Neural cell (in vitro differentiated cells): ENCODE measurements at regions not wholly inside any gene's neighbourhood (a gene's known extent, or its start where the extent isn't known, plus 50 kb on each side); places are given as distances from the start of the nearest gene placed in this dataset.

ENCODE experiments used
- EP300 ChIP-seq: fragments of 450-650 bp; conservative IDR thresholded peaks from 2 replicates; pipeline ENCODE4 v1.6.1; 2014; ENCODE audit warnings: antibody characterized with exemption, mild to moderate bottlenecking, moderate library complexity; ENCODE audit not compliant: poor library complexity, severe bottlenecking
- EZH2 ChIP-seq: fragments of 200-600, 300-800 bp; shearing (Covaris generic), sonication (generic); IDR thresholded peaks from 2 replicates; pipeline ENCODE4 v1.6.1; 2014; ENCODE audit warnings: antibody characterized with exemption, low read length, borderline replicate concordance, mild to moderate bottlenecking; ENCODE audit not compliant: insufficient read depth, poor library complexity, severe bottlenecking
- POLR2AphosphoS5 ChIP-seq: IDR thresholded peaks from 2 replicates; pipeline ENCODE4 v1.6.1; 2012
- RAD21 ChIP-seq: fragments of 450-650 bp; conservative IDR thresholded peaks from 2 replicates; pipeline ENCODE4 v1.6.1; 2014; ENCODE audit warnings: antibody characterized with exemption, mild to moderate bottlenecking, moderate library complexity
- SMC3 ChIP-seq: fragments of 450-650 bp; conservative IDR thresholded peaks from 2 replicates; pipeline ENCODE4 v1.6.1; 2014; ENCODE audit warnings: antibody characterized with exemption, mild to moderate bottlenecking, moderate library complexity; ENCODE audit not compliant: poor library complexity
- TF ChIP-seq, protein P1 (sequence below): IDR thresholded peaks from 2 replicates; pipeline ENCODE4 v1.6.1; 2012; ENCODE audit warnings: borderline replicate concordance
- TF ChIP-seq, protein P2 (sequence below): fragments of 450-650 bp; IDR thresholded peaks from 2 replicates; pipeline ENCODE4 v1.5.1; 2014; ENCODE audit warnings: antibody characterized with exemption, mild to moderate bottlenecking, moderate library complexity; ENCODE audit not compliant: poor library complexity, severe bottlenecking

DNA sequence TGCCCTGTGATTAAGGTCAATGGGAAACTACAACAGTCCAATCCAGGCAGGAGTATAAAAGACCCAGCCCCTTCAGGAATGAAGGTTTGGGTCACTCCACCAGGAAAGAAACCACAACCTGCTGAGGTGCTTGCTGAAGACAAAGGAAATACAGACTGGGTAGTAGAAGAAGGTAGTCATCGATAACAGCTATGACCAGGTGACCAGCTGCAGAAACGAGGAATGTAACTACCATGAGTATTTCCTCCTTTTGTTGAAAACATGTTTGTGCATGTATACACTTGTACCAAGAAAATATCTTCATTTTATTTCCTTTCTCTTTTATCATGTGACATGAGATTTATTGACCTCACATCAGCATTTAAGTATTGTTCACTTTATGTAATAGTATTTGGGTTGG is 409.1 kb downstream of the FOXG1 start:
- TF ChIP-seq, protein P1, sequence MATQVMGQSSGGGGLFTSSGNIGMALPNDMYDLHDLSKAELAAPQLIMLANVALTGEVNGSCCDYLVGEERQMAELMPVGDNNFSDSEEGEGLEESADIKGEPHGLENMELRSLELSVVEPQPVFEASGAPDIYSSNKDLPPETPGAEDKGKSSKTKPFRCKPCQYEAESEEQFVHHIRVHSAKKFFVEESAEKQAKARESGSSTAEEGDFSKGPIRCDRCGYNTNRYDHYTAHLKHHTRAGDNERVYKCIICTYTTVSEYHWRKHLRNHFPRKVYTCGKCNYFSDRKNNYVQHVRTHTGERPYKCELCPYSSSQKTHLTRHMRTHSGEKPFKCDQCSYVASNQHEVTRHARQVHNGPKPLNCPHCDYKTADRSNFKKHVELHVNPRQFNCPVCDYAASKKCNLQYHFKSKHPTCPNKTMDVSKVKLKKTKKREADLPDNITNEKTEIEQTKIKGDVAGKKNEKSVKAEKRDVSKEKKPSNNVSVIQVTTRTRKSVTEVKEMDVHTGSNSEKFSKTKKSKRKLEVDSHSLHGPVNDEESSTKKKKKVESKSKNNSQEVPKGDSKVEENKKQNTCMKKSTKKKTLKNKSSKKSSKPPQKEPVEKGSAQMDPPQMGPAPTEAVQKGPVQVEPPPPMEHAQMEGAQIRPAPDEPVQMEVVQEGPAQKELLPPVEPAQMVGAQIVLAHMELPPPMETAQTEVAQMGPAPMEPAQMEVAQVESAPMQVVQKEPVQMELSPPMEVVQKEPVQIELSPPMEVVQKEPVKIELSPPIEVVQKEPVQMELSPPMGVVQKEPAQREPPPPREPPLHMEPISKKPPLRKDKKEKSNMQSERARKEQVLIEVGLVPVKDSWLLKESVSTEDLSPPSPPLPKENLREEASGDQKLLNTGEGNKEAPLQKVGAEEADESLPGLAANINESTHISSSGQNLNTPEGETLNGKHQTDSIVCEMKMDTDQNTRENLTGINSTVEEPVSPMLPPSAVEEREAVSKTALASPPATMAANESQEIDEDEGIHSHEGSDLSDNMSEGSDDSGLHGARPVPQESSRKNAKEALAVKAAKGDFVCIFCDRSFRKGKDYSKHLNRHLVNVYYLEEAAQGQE, result no peak
- TF ChIP-seq, protein P2, sequence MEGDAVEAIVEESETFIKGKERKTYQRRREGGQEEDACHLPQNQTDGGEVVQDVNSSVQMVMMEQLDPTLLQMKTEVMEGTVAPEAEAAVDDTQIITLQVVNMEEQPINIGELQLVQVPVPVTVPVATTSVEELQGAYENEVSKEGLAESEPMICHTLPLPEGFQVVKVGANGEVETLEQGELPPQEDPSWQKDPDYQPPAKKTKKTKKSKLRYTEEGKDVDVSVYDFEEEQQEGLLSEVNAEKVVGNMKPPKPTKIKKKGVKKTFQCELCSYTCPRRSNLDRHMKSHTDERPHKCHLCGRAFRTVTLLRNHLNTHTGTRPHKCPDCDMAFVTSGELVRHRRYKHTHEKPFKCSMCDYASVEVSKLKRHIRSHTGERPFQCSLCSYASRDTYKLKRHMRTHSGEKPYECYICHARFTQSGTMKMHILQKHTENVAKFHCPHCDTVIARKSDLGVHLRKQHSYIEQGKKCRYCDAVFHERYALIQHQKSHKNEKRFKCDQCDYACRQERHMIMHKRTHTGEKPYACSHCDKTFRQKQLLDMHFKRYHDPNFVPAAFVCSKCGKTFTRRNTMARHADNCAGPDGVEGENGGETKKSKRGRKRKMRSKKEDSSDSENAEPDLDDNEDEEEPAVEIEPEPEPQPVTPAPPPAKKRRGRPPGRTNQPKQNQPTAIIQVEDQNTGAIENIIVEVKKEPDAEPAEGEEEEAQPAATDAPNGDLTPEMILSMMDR, result no peak
- TF ChIP-seq EZH2 (no peak), POLR2AphosphoS5 (no peak), RAD21 (no peak), SMC3 (no peak), EP300 (no peak)
